HG03039 (cell line): ENCODE measurements at regions not wholly inside any gene's neighbourhood (a gene's known extent, or its start where the extent isn't known, plus 50 kb on each side); places are given as distances from the start of the nearest gene placed in this dataset.

Experiments
- ATAC-seq: cut with Tn5 transposase; IDR thresholded peaks from one replicate; pipeline ENCODE4 v1.9.1; 2021; ENCODE audit warnings: mild to moderate bottlenecking, moderate library complexity; ENCODE audit not compliant: unreplicated experiment

- no peak for ATAC-seq
Observed at GRCh38 chr3:804211-804610, 288.6 kb upstream of the CNTN6 start.

- ATAC-seq = no peak
Observed at GRCh38 chr3:805326-805725, 287.5 kb upstream of the CNTN6 start.

GRCh38 chr3:806006-806405 is 286.8 kb upstream of the CNTN6 start:
- ATAC-seq = no peak

- ATAC-seq = no peak
Observed at GRCh38 chr3:816605-817004, 276.2 kb upstream of the CNTN6 start.

GRCh38 chr3:834679-835078 is 258.1 kb upstream of the CNTN6 start:
- ATAC-seq = no peak

GRCh38 chr3:835096-835495 is 257.7 kb upstream of the CNTN6 start:
- no peak for ATAC-seq

GRCh38 chr3:839981-840380 is 252.8 kb upstream of the CNTN6 start:
- ATAC-seq = no peak

GRCh38 chr3:851098-851790 is 241.6 kb upstream of the CNTN6 start:
- ATAC-seq = no peak

- ATAC-seq = no peak
Observed at GRCh38 chr3:852033-852432, 240.8 kb upstream of the CNTN6 start.

- ATAC-seq = no peak
Observed at GRCh38 chr3:853489-853888, 239.3 kb upstream of the CNTN6 start.

GRCh38 chr3:859135-859534 is 233.7 kb upstream of the CNTN6 start:
- no peak for ATAC-seq

- ATAC-seq = no peak
Observed at GRCh38 chr3:861721-862120, 231.1 kb upstream of the CNTN6 start.

GRCh38 chr3:869269-869668 is 223.6 kb upstream of the CNTN6 start:
- no peak for ATAC-seq

- no peak for ATAC-seq
Observed at GRCh38 chr3:869734-870133, 223.1 kb upstream of the CNTN6 start.

GRCh38 chr3:871651-872050 is 221.2 kb upstream of the CNTN6 start:
- ATAC-seq = no peak

GRCh38 chr3:877001-877400 is 215.8 kb upstream of the CNTN6 start:
- no peak for ATAC-seq

- ATAC-seq = no peak
Observed at GRCh38 chr3:878746-879145, 214.1 kb upstream of the CNTN6 start.

- no peak for ATAC-seq
Observed at GRCh38 chr3:880371-880770, 212.5 kb upstream of the CNTN6 start.

- ATAC-seq = no peak
Observed at GRCh38 chr3:882533-882932, 210.3 kb upstream of the CNTN6 start.

GRCh38 chr3:901953-902778 is 190.7 kb upstream of the CNTN6 start:
- ATAC-seq = no peak

GRCh38 chr3:905217-905616 is 187.6 kb upstream of the CNTN6 start:
- ATAC-seq = no peak

GRCh38 chr3:906739-907138 is 186.1 kb upstream of the CNTN6 start:
- ATAC-seq = no peak
